ENCODE measurements at regions not wholly inside any gene's neighbourhood (a gene's known extent, or its start where the extent isn't known, plus 50 kb on each side); places are given as distances from the start of the nearest gene placed in this dataset.

DNA sequence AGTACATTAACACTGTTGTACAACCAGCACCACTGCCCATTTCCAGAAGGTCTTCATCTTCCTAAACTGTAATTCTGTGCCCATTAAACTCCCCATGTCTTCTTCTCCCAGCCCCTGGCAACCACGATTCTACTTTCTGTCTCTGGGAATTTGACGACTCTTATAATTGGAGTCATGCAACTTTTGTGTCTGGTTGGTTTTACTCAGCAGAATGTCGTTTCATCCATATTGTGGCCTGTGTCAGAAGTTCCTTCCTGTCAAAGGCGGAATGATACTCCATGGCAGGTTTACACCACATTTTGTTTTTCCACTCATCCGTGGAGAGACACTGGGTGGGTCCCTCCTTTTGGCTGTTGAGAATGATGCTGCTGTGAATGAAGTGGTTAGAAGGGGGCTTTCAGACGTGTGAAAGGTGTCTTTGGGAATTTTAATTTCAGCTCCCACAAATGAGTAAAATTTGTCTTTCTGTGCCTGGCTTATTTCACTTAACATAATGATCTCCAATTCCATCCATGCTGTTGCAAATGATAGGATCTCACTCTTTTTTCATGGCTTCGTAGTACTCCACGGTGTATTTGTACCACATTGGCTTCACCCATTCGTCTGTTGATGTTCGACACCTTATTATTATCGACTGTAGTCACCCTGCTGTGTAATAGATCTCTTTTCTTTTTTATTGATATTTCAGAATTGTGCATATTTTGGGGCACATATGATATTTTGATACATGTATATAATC lies 86.1 kb upstream of the SEPTIN5 start (continued):
- TF ChIP-seq, protein P1, sequence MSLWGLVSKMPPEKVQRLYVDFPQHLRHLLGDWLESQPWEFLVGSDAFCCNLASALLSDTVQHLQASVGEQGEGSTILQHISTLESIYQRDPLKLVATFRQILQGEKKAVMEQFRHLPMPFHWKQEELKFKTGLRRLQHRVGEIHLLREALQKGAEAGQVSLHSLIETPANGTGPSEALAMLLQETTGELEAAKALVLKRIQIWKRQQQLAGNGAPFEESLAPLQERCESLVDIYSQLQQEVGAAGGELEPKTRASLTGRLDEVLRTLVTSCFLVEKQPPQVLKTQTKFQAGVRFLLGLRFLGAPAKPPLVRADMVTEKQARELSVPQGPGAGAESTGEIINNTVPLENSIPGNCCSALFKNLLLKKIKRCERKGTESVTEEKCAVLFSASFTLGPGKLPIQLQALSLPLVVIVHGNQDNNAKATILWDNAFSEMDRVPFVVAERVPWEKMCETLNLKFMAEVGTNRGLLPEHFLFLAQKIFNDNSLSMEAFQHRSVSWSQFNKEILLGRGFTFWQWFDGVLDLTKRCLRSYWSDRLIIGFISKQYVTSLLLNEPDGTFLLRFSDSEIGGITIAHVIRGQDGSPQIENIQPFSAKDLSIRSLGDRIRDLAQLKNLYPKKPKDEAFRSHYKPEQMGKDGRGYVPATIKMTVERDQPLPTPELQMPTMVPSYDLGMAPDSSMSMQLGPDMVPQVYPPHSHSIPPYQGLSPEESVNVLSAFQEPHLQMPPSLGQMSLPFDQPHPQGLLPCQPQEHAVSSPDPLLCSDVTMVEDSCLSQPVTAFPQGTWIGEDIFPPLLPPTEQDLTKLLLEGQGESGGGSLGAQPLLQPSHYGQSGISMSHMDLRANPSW (CRISPR knock-in tag; IDR thresholded peaks at IDR 0.05) = peak; percentile 67; the same call in 1 of the 2 replicates
- TF ChIP-seq NFATC3 (IDR thresholded peaks at IDR 0.05) (peak; percentile 30; the same call in 1 of the 2 replicates), U2AF1 (optimal IDR thresholded peaks at IDR 0.05; ENCODE audit: low read depth, low read length) (no peak), HMG20A (CRISPR knock-in tag; conservative IDR thresholded peaks at IDR 0.05) (no peak), ZNF197 (CRISPR knock-in tag; IDR thresholded peaks at IDR 0.05; ENCODE audit: low read depth) (peak; percentile 44; the same call in 1 of the 2 replicates), ZKSCAN3 (CRISPR knock-in tag; IDR thresholded peaks at IDR 0.05) (no peak), ZNF75A (CRISPR knock-in tag; IDR thresholded peaks at IDR 0.05) (no peak), HDAC6 (IDR thresholded peaks at IDR 0.05; ENCODE audit: low read depth, low read length) (no peak), ZNF133 (CRISPR knock-in tag; IDR thresholded peaks at IDR 0.05) (no peak), TSC22D4 (tag; IDR thresholded peaks at IDR 0.05) (peak; percentile 92)
- TF ChIP-seq, protein P2, sequence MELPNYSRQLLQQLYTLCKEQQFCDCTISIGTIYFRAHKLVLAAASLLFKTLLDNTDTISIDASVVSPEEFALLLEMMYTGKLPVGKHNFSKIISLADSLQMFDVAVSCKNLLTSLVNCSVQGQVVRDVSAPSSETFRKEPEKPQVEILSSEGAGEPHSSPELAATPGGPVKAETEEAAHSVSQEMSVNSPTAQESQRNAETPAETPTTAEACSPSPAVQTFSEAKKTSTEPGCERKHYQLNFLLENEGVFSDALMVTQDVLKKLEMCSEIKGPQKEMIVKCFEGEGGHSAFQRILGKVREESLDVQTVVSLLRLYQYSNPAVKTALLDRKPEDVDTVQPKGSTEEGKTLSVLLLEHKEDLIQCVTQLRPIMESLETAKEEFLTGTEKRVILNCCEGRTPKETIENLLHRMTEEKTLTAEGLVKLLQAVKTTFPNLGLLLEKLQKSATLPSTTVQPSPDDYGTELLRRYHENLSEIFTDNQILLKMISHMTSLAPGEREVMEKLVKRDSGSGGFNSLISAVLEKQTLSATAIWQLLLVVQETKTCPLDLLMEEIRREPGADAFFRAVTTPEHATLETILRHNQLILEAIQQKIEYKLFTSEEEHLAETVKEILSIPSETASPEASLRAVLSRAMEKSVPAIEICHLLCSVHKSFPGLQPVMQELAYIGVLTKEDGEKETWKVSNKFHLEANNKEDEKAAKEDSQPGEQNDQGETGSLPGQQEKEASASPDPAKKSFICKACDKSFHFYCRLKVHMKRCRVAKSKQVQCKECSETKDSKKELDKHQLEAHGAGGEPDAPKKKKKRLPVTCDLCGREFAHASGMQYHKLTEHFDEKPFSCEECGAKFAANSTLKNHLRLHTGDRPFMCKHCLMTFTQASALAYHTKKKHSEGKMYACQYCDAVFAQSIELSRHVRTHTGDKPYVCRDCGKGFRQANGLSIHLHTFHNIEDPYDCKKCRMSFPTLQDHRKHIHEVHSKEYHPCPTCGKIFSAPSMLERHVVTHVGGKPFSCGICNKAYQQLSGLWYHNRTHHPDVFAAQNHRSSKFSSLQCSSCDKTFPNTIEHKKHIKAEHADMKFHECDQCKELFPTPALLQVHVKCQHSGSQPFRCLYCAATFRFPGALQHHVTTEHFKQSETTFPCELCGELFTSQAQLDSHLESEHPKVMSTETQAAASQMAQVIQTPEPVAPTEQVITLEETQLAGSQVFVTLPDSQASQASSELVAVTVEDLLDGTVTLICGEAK (IDR thresholded peaks at IDR 0.05) = 0 out of 2 replicates have a peak, but pooled peaks have one; percentile 38
- TF ChIP-seq, protein P2 (CRISPR knock-in tag; IDR thresholded peaks at IDR 0.05) = no peak
- TF ChIP-seq, protein P3, sequence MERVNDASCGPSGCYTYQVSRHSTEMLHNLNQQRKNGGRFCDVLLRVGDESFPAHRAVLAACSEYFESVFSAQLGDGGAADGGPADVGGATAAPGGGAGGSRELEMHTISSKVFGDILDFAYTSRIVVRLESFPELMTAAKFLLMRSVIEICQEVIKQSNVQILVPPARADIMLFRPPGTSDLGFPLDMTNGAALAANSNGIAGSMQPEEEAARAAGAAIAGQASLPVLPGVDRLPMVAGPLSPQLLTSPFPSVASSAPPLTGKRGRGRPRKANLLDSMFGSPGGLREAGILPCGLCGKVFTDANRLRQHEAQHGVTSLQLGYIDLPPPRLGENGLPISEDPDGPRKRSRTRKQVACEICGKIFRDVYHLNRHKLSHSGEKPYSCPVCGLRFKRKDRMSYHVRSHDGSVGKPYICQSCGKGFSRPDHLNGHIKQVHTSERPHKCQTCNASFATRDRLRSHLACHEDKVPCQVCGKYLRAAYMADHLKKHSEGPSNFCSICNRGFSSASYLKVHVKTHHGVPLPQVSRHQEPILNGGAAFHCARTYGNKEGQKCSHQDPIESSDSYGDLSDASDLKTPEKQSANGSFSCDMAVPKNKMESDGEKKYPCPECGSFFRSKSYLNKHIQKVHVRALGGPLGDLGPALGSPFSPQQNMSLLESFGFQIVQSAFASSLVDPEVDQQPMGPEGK (CRISPR knock-in tag; IDR thresholded peaks at IDR 0.05; ENCODE audit: borderline replicate concordance) = no peak
